ENCODE measurements at regions not wholly inside any gene's neighbourhood (a gene's known extent, or its start where the extent isn't known, plus 50 kb on each side); places are given as distances from the start of the nearest gene placed in this dataset.

DNA sequence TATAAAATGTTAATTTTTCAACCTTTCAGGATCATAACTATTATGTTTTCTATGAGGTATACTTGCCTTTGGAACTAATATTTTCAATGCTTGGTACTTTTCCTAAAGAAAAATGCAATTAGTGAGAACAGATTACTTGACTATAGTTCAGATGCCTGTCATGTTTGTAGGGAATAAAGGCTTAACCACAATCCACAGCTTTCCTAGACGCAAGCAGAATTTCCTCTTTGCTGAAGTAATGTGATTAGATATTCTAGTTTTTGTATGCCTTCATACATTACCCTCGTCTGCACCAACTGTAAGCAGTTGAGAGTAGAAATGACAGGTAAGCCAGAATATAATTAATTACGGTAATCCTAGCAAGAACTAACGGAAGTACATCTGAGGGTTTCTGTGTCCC, 581.4 kb upstream of the MMS22L start:
- TF ChIP-seq, protein P1, sequence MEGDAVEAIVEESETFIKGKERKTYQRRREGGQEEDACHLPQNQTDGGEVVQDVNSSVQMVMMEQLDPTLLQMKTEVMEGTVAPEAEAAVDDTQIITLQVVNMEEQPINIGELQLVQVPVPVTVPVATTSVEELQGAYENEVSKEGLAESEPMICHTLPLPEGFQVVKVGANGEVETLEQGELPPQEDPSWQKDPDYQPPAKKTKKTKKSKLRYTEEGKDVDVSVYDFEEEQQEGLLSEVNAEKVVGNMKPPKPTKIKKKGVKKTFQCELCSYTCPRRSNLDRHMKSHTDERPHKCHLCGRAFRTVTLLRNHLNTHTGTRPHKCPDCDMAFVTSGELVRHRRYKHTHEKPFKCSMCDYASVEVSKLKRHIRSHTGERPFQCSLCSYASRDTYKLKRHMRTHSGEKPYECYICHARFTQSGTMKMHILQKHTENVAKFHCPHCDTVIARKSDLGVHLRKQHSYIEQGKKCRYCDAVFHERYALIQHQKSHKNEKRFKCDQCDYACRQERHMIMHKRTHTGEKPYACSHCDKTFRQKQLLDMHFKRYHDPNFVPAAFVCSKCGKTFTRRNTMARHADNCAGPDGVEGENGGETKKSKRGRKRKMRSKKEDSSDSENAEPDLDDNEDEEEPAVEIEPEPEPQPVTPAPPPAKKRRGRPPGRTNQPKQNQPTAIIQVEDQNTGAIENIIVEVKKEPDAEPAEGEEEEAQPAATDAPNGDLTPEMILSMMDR (IDR thresholded peaks at IDR 0.05) = no peak
- TF ChIP-seq POLR2A (IDR thresholded peaks at IDR 0.05) = no peak
